ENCODE measurements at regions not wholly inside any gene's neighbourhood (a gene's known extent, or its start where the extent isn't known, plus 50 kb on each side); places are given as distances from the start of the nearest gene placed in this dataset.

GRCh38 chr2:212938144-212938793 lies 213.1 kb downstream of the IKZF2 start:
- Mint-ChIP-seq H3K36me3 (ENCODE audit: low read depth) (no peaks in the 10 kb centered on the region), H3K4me3 (no peak overlapping the region), H3K27me3 (ENCODE audit: low read depth) (no peaks in the 10 kb centered on the region), H3K27ac (ENCODE audit: unreplicated experiment) (no peak overlapping the region), H3K9me3 (no peaks in the 10 kb centered on the region), H3K4me1 (peaks cover 8% of the 10 kb centered on the region)
- DNase-seq (ENCODE audit: low read depth, low spot score): no peak
- TF ChIP-seq, protein P1, sequence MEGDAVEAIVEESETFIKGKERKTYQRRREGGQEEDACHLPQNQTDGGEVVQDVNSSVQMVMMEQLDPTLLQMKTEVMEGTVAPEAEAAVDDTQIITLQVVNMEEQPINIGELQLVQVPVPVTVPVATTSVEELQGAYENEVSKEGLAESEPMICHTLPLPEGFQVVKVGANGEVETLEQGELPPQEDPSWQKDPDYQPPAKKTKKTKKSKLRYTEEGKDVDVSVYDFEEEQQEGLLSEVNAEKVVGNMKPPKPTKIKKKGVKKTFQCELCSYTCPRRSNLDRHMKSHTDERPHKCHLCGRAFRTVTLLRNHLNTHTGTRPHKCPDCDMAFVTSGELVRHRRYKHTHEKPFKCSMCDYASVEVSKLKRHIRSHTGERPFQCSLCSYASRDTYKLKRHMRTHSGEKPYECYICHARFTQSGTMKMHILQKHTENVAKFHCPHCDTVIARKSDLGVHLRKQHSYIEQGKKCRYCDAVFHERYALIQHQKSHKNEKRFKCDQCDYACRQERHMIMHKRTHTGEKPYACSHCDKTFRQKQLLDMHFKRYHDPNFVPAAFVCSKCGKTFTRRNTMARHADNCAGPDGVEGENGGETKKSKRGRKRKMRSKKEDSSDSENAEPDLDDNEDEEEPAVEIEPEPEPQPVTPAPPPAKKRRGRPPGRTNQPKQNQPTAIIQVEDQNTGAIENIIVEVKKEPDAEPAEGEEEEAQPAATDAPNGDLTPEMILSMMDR (conservative IDR thresholded peaks at IDR 0.05): no peak

GRCh38 chr2:212936572-212936971 lies 214.8 kb downstream of the IKZF2 start:
- TF ChIP-seq, protein P1 (conservative IDR thresholded peaks at IDR 0.05): no peak

DNA sequence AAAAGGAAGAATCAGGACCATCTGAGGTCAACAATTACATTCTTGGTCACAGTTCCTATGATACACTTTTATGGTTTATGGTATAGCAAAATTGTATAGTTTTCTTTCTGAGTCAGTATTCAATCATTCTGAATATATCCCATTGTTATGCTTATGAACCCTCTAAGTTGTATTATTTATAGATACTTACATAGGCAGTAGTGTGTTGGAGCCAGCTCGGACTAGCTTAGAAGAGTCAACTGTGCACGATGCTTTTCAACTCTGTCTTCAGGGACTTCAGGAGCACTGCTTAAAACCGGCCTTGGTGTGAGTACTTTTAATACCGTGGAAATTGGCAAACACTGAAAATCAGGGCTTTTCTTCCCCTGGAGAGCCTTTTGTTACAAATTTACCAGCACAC lies 215.7 kb downstream of the IKZF2 start:
- Mint-ChIP-seq H3K4me1 (peaks cover 4% of the 10 kb centered on the region), H3K9me3 (no peaks in the 10 kb centered on the region), H3K36me3 (ENCODE audit: low read depth) (no peaks in the 10 kb centered on the region), H3K4me3 (no peak overlapping the region), H3K27me3 (ENCODE audit: low read depth) (no peaks in the 10 kb centered on the region), H3K27ac (ENCODE audit: unreplicated experiment) (no peak overlapping the region)
- no peak for DNase-seq (ENCODE audit: low read depth, low spot score)
- TF ChIP-seq, protein P1 (conservative IDR thresholded peaks at IDR 0.05): no peak

More at GRCh38 chr2:212936572-212936971, 214.8 kb downstream of the IKZF2 start:
- H3K4me3 Mint-ChIP-seq: no peak overlapping the region
- no peaks in the 10 kb centered on the region for H3K27me3 Mint-ChIP-seq (ENCODE audit: low read depth)
- DNase-seq (ENCODE audit: low read depth, low spot score): no peak
- peaks cover 8% of the 10 kb centered on the region for H3K4me1 Mint-ChIP-seq
- no peaks in the 10 kb centered on the region for H3K36me3 Mint-ChIP-seq (ENCODE audit: low read depth)
- H3K27ac Mint-ChIP-seq (ENCODE audit: unreplicated experiment): no peak overlapping the region
- H3K9me3 Mint-ChIP-seq: no peaks in the 10 kb centered on the region

DNA sequence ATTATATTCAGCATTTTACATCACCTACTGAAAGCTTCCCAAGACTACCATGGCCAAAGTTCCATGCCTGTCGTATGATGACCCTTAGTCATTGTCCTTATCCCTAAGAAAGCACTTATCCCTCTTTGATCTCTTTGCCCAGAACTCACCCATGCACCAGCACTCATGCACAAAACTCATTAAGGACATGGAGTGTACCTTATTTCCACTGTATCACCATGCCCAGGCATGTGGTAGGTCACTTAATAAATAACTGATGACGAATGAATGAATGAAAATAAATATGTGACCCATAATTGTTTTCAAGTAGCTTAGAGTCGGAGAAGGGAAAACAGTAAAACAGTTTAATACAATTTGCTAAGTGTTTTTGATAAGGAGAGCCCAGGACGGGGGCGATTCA lies 220.1 kb downstream of the IKZF2 start:
- no peaks in the 10 kb centered on the region for H3K9me3 Mint-ChIP-seq
- H3K27me3 Mint-ChIP-seq (ENCODE audit: low read depth): no peaks in the 10 kb centered on the region
- H3K4me3 Mint-ChIP-seq: no peak overlapping the region
- no peak for DNase-seq (ENCODE audit: low read depth, low spot score)
- no peak overlapping the region for H3K27ac Mint-ChIP-seq (ENCODE audit: unreplicated experiment)
- H3K4me1 Mint-ChIP-seq: no peaks in the 10 kb centered on the region
- TF ChIP-seq, protein P1 (conservative IDR thresholded peaks at IDR 0.05): no peak
- no peaks in the 10 kb centered on the region for H3K36me3 Mint-ChIP-seq (ENCODE audit: low read depth)

GRCh38 chr2:212930556-212931260 lies 220.7 kb downstream of the IKZF2 start:
- Mint-ChIP-seq H3K27me3 (ENCODE audit: low read depth) (no peaks in the 10 kb centered on the region), H3K4me1 (no peaks in the 10 kb centered on the region), H3K4me3 (no peak overlapping the region), H3K9me3 (no peaks in the 10 kb centered on the region), H3K36me3 (ENCODE audit: low read depth) (no peaks in the 10 kb centered on the region), H3K27ac (ENCODE audit: unreplicated experiment) (no peak overlapping the region)
- TF ChIP-seq, protein P1 (conservative IDR thresholded peaks at IDR 0.05): no peak
- no peak for DNase-seq (ENCODE audit: low read depth, low spot score)

All from neural crest cell (in vitro differentiated cells).